ENCODE measurements at regions not wholly inside any gene's neighbourhood (a gene's known extent, or its start where the extent isn't known, plus 50 kb on each side); places are given as distances from the start of the nearest gene placed in this dataset.

DNA sequence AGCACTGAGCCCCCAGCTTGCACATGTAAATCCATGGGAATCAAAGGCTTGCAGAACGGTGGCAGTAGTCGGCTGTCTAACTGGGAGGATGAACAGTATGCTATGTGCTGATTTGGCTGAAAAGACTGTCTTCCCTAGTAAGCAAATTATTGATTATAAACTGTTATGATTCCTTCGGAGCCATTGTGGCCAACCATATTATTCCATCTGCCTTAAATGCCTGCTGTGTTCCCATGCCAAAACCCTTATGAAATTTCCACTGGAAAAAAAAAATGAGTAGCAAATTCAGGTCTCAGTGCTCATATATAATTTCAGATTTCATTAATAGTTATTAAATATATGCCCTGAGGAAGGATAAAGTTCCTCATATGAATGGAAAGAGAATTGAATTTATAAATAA lies 132.7 kb upstream of the MID1 start:
- H3K4me2 ChIP-seq (ENCODE audit: insufficient read depth, low read length) = no peak overlapping the region
- no peak for DNase-seq (ENCODE audit: insufficient read length, low spot score, missing footprints)
- H3K4me1 ChIP-seq (ENCODE audit: insufficient read depth, low read length) = peaks cover 24% of the 10 kb centered on the region
- TF ChIP-seq, protein P1, sequence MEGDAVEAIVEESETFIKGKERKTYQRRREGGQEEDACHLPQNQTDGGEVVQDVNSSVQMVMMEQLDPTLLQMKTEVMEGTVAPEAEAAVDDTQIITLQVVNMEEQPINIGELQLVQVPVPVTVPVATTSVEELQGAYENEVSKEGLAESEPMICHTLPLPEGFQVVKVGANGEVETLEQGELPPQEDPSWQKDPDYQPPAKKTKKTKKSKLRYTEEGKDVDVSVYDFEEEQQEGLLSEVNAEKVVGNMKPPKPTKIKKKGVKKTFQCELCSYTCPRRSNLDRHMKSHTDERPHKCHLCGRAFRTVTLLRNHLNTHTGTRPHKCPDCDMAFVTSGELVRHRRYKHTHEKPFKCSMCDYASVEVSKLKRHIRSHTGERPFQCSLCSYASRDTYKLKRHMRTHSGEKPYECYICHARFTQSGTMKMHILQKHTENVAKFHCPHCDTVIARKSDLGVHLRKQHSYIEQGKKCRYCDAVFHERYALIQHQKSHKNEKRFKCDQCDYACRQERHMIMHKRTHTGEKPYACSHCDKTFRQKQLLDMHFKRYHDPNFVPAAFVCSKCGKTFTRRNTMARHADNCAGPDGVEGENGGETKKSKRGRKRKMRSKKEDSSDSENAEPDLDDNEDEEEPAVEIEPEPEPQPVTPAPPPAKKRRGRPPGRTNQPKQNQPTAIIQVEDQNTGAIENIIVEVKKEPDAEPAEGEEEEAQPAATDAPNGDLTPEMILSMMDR (IDR thresholded peaks at IDR 0.05; ENCODE audit: extremely low read depth, low read depth, low read length) = no peak
- H3K79me2 ChIP-seq (ENCODE audit: insufficient read depth, low read length) = no peaks in the 10 kb centered on the region
- no peak overlapping the region for H3K4me3 ChIP-seq (ENCODE audit: insufficient read depth, low read length)
- no peak overlapping the region for H2AFZ ChIP-seq (ENCODE audit: low read length)
- H3K36me3 ChIP-seq (ENCODE audit: insufficient read depth, low read length) = no peaks in the 10 kb centered on the region
- H3K27ac ChIP-seq (ENCODE audit: low read depth, low read length) = no peak overlapping the region
- no peaks in the 10 kb centered on the region for H3K9me3 ChIP-seq (ENCODE audit: low read depth, low read length)
- no peaks in the 10 kb centered on the region for H4K20me1 ChIP-seq (ENCODE audit: insufficient read depth, low read length)
- no peaks in the 10 kb centered on the region for H3K27me3 ChIP-seq (ENCODE audit: insufficient read depth, low read length)

DNA sequence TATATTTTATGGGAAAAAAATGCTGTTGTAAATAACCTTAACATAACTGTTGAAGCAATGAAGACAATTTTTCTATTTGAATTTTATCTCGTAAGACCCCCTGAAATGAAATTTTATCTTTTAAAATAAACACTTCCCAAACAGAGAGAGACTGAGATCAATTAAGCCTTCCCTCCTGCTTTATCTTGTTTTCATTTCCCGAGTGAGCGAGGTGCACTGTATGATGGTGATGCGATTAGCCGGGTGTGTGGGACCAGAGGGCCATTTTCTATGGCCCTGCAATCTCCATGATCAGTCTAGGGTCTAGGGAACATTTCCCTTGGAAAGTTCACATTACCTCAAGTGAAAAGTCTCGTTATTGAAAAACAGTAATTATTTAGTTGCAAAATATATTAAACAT lies 134.1 kb upstream of the MID1 start:
- peak overlapping the region; percentile 89 for H3K27ac ChIP-seq (ENCODE audit: low read depth, low read length)
- DNase-seq (ENCODE audit: insufficient read length, low spot score, missing footprints) = no peak
- no peaks in the 10 kb centered on the region for H3K27me3 ChIP-seq (ENCODE audit: insufficient read depth, low read length)
- H3K79me2 ChIP-seq (ENCODE audit: insufficient read depth, low read length) = no peaks in the 10 kb centered on the region
- H3K4me1 ChIP-seq (ENCODE audit: insufficient read depth, low read length) = peaks cover 22% of the 10 kb centered on the region
- no peaks in the 10 kb centered on the region for H3K9me3 ChIP-seq (ENCODE audit: low read depth, low read length)
- H3K36me3 ChIP-seq (ENCODE audit: insufficient read depth, low read length) = no peaks in the 10 kb centered on the region
- no peaks in the 10 kb centered on the region for H4K20me1 ChIP-seq (ENCODE audit: insufficient read depth, low read length)
- H2AFZ ChIP-seq (ENCODE audit: low read length) = no peak overlapping the region
- H3K4me2 ChIP-seq (ENCODE audit: insufficient read depth, low read length) = no peak overlapping the region
- H3K4me3 ChIP-seq (ENCODE audit: insufficient read depth, low read length) = no peak overlapping the region
- TF ChIP-seq, protein P1 (IDR thresholded peaks at IDR 0.05; ENCODE audit: extremely low read depth, low read depth, low read length) = no peak

DNA sequence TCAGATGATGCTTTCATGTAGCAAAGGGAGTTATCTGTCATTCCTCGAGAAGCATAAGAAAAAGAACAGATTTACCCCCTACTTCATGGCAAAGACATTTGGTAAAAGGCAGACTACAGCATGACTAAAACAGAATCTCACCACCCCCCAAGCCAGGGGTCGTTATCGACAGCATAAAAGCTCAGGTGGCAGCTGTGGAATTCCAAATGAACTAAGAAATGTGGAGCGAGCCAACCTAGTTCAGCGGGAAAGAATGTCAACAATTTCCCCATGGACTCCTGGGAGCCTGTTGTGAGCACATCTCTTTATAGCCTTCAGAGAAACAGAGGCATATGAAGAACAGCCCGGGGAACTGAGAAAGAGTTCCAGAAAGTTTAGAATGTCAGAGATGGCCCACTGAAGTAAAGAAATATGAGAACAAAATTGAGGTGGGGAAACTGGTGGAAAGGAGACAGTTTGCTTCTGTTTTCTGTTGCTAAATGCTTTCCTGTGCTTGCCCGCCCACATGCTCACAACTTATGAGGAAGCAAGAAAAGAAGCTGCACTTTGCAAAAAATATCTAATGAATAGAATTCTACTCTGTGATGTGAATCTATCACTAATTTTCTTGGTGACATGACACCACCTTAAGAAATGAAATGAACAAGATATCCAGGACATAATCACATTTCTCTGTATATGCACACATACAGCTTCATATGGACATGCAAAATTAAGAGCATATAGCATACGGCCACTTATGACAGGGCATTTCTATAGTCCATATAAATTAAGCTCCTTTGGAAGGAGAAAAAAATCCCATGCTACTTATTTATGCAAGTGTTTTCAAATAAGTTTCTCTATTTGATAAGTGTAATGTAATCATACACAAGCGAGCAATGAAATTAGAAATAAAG lies 135.3 kb upstream of the MID1 start:
- Histone ChIP-seq H3K4me1 (ENCODE audit: insufficient read depth, low read length) (peaks cover 19% of the 10 kb centered on the region), H3K27ac (ENCODE audit: low read depth, low read length) (peak overlapping the region; percentile 89), H3K4me2 (ENCODE audit: insufficient read depth, low read length) (peak overlapping the region; percentile 51), H3K9me3 (ENCODE audit: low read depth, low read length) (no peaks in the 10 kb centered on the region), H4K20me1 (ENCODE audit: insufficient read depth, low read length) (no peaks in the 10 kb centered on the region), H2AFZ (ENCODE audit: low read length) (no peak overlapping the region), H3K79me2 (ENCODE audit: insufficient read depth, low read length) (no peaks in the 10 kb centered on the region), H3K4me3 (ENCODE audit: insufficient read depth, low read length) (no peak overlapping the region), H3K36me3 (ENCODE audit: insufficient read depth, low read length) (no peaks in the 10 kb centered on the region), H3K27me3 (ENCODE audit: insufficient read depth, low read length) (no peaks in the 10 kb centered on the region)
- DNase-seq (ENCODE audit: insufficient read length, low spot score, missing footprints) = peak; percentile 65
- TF ChIP-seq, protein P1 (IDR thresholded peaks at IDR 0.05; ENCODE audit: extremely low read depth, low read depth, low read length) = no peak

DNA sequence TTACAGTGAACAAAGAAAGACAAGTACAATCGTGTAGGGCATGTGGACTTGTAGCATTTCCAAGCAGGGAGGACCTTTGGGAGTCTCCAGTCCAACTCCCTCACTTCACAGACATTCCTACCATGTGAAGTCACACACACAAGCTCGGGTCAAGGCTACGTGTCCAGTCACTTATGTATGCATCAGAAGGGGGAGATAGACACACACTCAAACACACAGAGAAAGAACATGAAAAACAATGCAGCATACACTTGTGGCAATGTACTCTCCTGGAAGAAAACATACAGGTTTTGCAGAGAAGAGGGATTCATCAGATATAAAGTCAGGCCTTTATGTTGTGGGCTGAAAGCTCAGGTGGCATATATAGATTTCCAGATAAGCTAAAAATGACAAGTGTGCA lies 136.1 kb upstream of the MID1 start:
- H3K27me3 ChIP-seq (ENCODE audit: insufficient read depth, low read length) = no peaks in the 10 kb centered on the region
- no peaks in the 10 kb centered on the region for H3K79me2 ChIP-seq (ENCODE audit: insufficient read depth, low read length)
- TF ChIP-seq, protein P1 (IDR thresholded peaks at IDR 0.05; ENCODE audit: extremely low read depth, low read depth, low read length) = peak; percentile 14
- no peaks in the 10 kb centered on the region for H3K9me3 ChIP-seq (ENCODE audit: low read depth, low read length)
- H4K20me1 ChIP-seq (ENCODE audit: insufficient read depth, low read length) = no peaks in the 10 kb centered on the region
- peaks cover 19% of the 10 kb centered on the region for H3K4me1 ChIP-seq (ENCODE audit: insufficient read depth, low read length)
- peak overlapping the region; percentile 89 for H3K27ac ChIP-seq (ENCODE audit: low read depth, low read length)
- no peak overlapping the region for H2AFZ ChIP-seq (ENCODE audit: low read length)
- H3K4me2 ChIP-seq (ENCODE audit: insufficient read depth, low read length) = peak overlapping the region; percentile 51
- peak; percentile 78 for DNase-seq (ENCODE audit: insufficient read length, low spot score, missing footprints)
- no peak overlapping the region for H3K4me3 ChIP-seq (ENCODE audit: insufficient read depth, low read length)
- no peaks in the 10 kb centered on the region for H3K36me3 ChIP-seq (ENCODE audit: insufficient read depth, low read length)
